ENCODE measurements at regions not wholly inside any gene's neighbourhood (a gene's known extent, or its start where the extent isn't known, plus 50 kb on each side); places are given as distances from the start of the nearest gene placed in this dataset.

DNA sequence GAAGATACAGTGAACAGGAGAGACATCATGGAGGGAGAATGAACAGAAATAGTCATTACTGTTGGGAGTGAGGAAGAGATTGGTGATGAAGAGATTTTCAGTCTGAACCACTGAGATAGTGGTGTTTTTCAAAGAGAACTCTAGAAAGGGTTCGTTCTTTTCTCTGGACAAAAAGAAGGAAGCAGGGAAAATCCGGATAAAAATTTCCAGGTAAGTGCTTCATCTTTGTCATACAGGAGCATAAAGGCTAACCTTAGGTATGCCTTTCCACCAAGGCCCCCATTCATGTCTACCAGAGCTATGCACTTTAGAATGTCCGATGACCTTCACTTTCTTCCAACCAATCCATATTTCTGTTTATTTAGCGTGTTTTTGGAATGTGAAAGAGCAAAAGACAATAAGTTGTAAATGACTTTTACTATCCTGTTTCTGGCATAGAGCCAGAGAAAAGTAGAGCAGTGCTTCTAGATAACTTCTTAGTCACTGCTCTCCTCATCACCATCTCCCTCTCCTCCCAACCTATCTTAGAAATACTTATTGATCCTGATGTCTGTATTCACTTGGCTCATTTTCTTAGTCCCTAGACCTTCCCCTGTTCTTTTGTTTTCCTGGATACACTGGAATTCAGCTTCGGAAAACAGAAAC is 116.5 kb downstream of the TTC6 start (continued):
- TF ChIP-seq FOXK2 (IDR thresholded peaks at IDR 0.05) (no peak), ZMYM3 (CRISPR knock-in tag; IDR thresholded peaks at IDR 0.05) (no peak), ZBTB21 (CRISPR knock-in tag; IDR thresholded peaks at IDR 0.05) (no peak), EEA1 (CRISPR knock-in tag; IDR thresholded peaks at IDR 0.05; ENCODE audit: borderline replicate concordance) (no peak), XBP1 (CRISPR knock-in tag; IDR thresholded peaks at IDR 0.05) (no peak), ZNF75D (CRISPR knock-in tag; IDR thresholded peaks at IDR 0.05; ENCODE audit: borderline replicate concordance) (no peak), RBM22 (optimal IDR thresholded peaks at IDR 0.05; ENCODE audit: low read length) (no peak), ZNF12 (CRISPR knock-in tag; IDR thresholded peaks at IDR 0.05) (0 out of 2 replicates have a peak, but pooled peaks have one; percentile 31)
- TF ChIP-seq, protein P1, sequence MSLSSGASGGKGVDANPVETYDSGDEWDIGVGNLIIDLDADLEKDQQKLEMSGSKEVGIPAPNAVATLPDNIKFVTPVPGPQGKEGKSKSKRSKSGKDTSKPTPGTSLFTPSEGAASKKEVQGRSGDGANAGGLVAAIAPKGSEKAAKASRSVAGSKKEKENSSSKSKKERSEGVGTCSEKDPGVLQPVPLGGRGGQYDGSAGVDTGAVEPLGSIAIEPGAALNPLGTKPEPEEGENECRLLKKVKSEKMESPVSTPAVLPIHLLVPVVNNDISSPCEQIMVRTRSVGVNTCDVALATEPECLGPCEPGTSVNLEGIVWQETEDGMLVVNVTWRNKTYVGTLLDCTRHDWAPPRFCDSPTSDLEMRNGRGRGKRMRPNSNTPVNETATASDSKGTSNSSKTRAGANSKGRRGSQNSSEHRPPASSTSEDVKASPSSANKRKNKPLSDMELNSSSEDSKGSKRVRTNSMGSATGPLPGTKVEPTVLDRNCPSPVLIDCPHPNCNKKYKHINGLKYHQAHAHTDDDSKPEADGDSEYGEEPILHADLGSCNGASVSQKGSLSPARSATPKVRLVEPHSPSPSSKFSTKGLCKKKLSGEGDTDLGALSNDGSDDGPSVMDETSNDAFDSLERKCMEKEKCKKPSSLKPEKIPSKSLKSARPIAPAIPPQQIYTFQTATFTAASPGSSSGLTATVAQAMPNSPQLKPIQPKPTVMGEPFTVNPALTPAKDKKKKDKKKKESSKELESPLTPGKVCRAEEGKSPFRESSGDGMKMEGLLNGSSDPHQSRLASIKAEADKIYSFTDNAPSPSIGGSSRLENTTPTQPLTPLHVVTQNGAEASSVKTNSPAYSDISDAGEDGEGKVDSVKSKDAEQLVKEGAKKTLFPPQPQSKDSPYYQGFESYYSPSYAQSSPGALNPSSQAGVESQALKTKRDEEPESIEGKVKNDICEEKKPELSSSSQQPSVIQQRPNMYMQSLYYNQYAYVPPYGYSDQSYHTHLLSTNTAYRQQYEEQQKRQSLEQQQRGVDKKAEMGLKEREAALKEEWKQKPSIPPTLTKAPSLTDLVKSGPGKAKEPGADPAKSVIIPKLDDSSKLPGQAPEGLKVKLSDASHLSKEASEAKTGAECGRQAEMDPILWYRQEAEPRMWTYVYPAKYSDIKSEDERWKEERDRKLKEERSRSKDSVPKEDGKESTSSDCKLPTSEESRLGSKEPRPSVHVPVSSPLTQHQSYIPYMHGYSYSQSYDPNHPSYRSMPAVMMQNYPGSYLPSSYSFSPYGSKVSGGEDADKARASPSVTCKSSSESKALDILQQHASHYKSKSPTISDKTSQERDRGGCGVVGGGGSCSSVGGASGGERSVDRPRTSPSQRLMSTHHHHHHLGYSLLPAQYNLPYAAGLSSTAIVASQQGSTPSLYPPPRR (CRISPR knock-in tag; IDR thresholded peaks at IDR 0.05; ENCODE audit: borderline replicate concordance): peak; percentile 82; the same call in 1 of the 2 replicates
- TF ChIP-seq, protein P2, sequence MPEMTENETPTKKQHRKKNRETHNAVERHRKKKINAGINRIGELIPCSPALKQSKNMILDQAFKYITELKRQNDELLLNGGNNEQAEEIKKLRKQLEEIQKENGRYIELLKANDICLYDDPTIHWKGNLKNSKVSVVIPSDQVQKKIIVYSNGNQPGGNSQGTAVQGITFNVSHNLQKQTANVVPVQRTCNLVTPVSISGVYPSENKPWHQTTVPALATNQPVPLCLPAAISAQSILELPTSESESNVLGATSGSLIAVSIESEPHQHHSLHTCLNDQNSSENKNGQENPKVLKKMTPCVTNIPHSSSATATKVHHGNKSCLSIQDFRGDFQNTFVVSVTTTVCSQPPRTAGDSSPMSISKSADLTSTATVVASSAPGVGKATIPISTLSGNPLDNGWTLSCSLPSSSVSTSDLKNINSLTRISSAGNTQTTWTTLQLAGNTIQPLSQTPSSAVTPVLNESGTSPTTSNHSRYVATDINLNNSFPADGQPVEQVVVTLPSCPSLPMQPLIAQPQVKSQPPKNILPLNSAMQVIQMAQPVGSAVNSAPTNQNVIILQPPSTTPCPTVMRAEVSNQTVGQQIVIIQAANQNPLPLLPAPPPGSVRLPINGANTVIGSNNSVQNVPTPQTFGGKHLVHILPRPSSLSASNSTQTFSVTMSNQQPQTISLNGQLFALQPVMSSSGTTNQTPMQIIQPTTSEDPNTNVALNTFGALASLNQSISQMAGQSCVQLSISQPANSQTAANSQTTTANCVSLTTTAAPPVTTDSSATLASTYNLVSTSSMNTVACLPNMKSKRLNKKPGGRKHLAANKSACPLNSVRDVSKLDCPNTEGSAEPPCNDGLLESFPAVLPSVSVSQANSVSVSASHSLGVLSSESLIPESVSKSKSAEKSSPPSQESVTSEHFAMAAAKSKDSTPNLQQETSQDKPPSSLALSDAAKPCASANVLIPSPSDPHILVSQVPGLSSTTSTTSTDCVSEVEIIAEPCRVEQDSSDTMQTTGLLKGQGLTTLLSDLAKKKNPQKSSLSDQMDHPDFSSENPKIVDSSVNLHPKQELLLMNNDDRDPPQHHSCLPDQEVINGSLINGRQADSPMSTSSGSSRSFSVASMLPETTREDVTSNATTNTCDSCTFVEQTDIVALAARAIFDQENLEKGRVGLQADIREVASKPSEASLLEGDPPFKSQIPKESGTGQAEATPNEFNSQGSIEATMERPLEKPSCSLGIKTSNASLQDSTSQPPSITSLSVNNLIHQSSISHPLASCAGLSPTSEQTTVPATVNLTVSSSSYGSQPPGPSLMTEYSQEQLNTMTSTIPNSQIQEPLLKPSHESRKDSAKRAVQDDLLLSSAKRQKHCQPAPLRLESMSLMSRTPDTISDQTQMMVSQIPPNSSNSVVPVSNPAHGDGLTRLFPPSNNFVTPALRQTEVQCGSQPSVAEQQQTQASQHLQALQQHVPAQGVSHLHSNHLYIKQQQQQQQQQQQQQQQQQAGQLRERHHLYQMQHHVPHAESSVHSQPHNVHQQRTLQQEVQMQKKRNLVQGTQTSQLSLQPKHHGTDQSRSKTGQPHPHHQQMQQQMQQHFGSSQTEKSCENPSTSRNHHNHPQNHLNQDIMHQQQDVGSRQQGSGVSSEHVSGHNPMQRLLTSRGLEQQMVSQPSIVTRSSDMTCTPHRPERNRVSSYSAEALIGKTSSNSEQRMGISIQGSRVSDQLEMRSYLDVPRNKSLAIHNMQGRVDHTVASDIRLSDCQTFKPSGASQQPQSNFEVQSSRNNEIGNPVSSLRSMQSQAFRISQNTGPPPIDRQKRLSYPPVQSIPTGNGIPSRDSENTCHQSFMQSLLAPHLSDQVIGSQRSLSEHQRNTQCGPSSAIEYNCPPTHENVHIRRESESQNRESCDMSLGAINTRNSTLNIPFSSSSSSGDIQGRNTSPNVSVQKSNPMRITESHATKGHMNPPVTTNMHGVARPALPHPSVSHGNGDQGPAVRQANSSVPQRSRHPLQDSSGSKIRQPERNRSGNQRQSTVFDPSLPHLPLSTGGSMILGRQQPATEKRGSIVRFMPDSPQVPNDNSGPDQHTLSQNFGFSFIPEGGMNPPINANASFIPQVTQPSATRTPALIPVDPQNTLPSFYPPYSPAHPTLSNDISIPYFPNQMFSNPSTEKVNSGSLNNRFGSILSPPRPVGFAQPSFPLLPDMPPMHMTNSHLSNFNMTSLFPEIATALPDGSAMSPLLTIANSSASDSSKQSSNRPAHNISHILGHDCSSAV (CRISPR knock-in tag; IDR thresholded peaks at IDR 0.05; ENCODE audit: borderline replicate concordance): no peak
- TF ChIP-seq, protein P3, sequence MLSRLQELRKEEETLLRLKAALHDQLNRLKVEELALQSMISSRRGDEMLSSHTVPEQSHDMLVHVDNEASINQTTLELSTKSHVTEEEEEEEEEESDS (CRISPR knock-in tag; IDR thresholded peaks at IDR 0.05; ENCODE audit: borderline replicate concordance): no peak
- TF ChIP-seq, protein P4, sequence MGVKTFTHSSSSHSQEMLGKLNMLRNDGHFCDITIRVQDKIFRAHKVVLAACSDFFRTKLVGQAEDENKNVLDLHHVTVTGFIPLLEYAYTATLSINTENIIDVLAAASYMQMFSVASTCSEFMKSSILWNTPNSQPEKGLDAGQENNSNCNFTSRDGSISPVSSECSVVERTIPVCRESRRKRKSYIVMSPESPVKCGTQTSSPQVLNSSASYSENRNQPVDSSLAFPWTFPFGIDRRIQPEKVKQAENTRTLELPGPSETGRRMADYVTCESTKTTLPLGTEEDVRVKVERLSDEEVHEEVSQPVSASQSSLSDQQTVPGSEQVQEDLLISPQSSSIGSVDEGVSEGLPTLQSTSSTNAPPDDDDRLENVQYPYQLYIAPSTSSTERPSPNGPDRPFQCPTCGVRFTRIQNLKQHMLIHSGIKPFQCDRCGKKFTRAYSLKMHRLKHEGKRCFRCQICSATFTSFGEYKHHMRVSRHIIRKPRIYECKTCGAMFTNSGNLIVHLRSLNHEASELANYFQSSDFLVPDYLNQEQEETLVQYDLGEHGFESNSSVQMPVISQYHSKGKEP (CRISPR knock-in tag; IDR thresholded peaks at IDR 0.05): 0 out of 2 replicates have a peak, but pooled peaks have one; percentile 41
- TF ChIP-seq, protein P5, sequence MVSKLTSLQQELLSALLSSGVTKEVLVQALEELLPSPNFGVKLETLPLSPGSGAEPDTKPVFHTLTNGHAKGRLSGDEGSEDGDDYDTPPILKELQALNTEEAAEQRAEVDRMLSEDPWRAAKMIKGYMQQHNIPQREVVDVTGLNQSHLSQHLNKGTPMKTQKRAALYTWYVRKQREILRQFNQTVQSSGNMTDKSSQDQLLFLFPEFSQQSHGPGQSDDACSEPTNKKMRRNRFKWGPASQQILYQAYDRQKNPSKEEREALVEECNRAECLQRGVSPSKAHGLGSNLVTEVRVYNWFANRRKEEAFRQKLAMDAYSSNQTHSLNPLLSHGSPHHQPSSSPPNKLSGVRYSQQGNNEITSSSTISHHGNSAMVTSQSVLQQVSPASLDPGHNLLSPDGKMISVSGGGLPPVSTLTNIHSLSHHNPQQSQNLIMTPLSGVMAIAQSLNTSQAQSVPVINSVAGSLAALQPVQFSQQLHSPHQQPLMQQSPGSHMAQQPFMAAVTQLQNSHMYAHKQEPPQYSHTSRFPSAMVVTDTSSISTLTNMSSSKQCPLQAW (CRISPR knock-in tag; IDR thresholded peaks at IDR 0.05): no peak
